MM.1S (cell line): ENCODE measurements at regions not wholly inside any gene's neighbourhood (a gene's known extent, or its start where the extent isn't known, plus 50 kb on each side); places are given as distances from the start of the nearest gene placed in this dataset.

Experiments used
- EZH2 ChIP-seq: fragments of 300-600 bp; sonication (generic); optimal IDR thresholded peaks from 2 replicates; pipeline ENCODE3; 2017; ENCODE audit warnings: low read depth, mild to moderate bottlenecking, antibody characterized with exemption, low read length, mixed read lengths
- EZH2phosphoT487 ChIP-seq: fragments of 300-600 bp; sonication (generic); IDR thresholded peaks from 2 replicates; pipeline ENCODE4 v1.6.1; 2018; ENCODE audit warnings: antibody characterized with exemption, low read length
- TF ChIP-seq, protein P1 (sequence below): fragments of 300-600 bp; sonication (generic); IDR thresholded peaks from 2 replicates; pipeline ENCODE4 v1.5.1; 2016; ENCODE audit warnings: antibody characterized with exemption, low read length, mixed read lengths

DNA sequence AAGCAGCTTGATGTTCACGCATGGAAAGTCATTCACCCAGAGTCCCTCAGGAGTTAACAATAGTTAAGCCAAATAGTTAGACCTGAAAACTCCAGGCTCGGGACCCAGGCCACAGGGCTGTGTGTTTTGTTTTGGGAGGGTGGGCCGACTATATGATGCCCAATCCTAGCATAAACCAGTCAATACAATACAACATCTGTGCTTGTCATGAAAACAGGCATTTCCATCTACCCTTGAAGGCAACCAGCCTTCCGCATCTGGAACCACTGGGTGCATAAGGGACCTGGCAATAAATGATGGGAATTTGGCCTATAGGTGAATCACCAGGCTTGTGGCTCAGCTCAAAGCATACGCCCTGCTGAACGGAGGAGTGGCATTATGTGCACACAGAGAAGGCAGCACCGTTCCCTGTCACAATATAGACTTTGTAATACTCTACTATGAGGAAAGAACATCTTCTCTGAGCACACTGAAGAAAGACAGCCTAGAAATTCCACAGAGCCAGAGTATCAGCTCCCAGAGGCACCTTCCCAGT lies 91.0 kb upstream of the FOXN3 start:
- TF ChIP-seq, protein P1, sequence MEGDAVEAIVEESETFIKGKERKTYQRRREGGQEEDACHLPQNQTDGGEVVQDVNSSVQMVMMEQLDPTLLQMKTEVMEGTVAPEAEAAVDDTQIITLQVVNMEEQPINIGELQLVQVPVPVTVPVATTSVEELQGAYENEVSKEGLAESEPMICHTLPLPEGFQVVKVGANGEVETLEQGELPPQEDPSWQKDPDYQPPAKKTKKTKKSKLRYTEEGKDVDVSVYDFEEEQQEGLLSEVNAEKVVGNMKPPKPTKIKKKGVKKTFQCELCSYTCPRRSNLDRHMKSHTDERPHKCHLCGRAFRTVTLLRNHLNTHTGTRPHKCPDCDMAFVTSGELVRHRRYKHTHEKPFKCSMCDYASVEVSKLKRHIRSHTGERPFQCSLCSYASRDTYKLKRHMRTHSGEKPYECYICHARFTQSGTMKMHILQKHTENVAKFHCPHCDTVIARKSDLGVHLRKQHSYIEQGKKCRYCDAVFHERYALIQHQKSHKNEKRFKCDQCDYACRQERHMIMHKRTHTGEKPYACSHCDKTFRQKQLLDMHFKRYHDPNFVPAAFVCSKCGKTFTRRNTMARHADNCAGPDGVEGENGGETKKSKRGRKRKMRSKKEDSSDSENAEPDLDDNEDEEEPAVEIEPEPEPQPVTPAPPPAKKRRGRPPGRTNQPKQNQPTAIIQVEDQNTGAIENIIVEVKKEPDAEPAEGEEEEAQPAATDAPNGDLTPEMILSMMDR = no peak
- TF ChIP-seq EZH2 (no peak), EZH2phosphoT487 (no peak)
